GM12864 (cell line): ENCODE measurements at regions not wholly inside any gene's neighbourhood (a gene's known extent, or its start where the extent isn't known, plus 50 kb on each side); places are given as distances from the start of the nearest gene placed in this dataset.
A peak's percentile ranks its signal among the peaks of the same experiment; 100 is the strongest.

Experiments
- DNase-seq: peaks from one replicate; pipeline ENCODE4 v3.0.0-alpha.2; 2011; ENCODE audit warnings: low read depth
- H3K4me3 ChIP-seq: 2 replicates; pipeline ENCODE4 v1.5.1; 2011; ENCODE audit warnings: mild to moderate bottlenecking, low read depth, low read length, control low read depth
- TF ChIP-seq, protein P1 (sequence below): IDR thresholded peaks from 2 replicates; pipeline ENCODE4 v1.5.1; 2011; ENCODE audit warnings: low read depth, mild to moderate bottlenecking, moderate library complexity, low read length, control low read depth, inconsistent platforms; ENCODE audit errors: missing control alignments

DNA sequence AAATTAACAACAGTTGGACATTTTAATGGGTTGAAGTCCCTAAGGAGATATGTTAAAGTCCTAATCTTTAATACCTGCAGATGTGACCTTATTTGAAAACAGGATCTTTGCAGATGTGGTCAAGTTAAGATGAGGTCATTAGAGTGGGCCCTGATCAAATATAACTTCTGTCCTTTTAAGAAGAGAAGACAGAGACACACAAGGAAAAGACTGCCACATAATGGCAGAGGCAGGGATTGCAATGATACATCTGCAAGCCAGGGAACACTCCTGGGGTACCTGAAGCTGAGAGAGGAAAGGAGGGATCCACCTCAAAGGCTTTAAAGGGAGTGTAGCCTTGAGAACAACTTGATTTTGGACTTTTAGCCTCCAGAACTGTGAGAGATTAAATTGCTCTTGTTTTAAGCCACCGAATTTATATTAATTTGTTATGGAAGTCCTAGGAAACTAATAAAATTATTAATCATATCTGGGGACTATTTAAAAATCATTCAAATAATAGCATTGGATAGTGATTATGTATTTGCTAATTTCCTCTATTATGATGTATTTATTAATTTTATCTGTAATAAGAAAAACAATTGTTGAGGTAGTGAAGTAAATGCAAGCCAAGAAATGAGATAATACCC lies 700.0 kb upstream of the PCDH15 start:
- DNase-seq, result no peak
- no peak overlapping the region for H3K4me3 ChIP-seq
- TF ChIP-seq, protein P1, sequence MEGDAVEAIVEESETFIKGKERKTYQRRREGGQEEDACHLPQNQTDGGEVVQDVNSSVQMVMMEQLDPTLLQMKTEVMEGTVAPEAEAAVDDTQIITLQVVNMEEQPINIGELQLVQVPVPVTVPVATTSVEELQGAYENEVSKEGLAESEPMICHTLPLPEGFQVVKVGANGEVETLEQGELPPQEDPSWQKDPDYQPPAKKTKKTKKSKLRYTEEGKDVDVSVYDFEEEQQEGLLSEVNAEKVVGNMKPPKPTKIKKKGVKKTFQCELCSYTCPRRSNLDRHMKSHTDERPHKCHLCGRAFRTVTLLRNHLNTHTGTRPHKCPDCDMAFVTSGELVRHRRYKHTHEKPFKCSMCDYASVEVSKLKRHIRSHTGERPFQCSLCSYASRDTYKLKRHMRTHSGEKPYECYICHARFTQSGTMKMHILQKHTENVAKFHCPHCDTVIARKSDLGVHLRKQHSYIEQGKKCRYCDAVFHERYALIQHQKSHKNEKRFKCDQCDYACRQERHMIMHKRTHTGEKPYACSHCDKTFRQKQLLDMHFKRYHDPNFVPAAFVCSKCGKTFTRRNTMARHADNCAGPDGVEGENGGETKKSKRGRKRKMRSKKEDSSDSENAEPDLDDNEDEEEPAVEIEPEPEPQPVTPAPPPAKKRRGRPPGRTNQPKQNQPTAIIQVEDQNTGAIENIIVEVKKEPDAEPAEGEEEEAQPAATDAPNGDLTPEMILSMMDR, result peak; percentile 48

DNA sequence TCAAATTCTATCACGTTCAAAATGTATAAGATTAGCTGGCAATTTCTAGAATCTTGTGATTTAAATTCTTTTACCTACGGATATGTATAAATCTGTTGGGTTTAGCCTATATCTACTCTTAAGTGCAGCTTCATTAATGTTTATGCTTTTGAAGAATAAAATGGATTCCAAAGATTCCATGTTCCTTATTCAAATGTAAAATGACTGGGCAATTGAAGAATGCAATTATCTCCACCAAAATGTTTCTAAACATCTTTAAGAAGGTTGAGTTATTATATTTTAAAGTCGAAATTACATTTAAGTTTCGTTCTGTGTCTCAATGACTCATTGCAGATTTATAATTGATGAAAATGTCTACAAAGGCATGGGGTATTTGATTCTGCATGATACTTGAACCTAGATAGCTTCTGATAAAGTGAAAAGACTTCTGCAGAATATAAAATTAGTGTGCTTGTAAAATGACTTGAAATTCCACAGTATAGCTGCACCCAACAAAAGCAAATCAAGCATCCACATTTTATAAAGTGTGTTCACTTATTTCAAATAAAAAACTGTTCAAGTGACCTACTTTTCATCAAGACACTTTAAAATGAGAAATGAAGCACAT lies 697.0 kb upstream of the PCDH15 start:
- TF ChIP-seq, protein P1, result no peak
- no peak overlapping the region for H3K4me3 ChIP-seq
- DNase-seq, result no peak

DNA sequence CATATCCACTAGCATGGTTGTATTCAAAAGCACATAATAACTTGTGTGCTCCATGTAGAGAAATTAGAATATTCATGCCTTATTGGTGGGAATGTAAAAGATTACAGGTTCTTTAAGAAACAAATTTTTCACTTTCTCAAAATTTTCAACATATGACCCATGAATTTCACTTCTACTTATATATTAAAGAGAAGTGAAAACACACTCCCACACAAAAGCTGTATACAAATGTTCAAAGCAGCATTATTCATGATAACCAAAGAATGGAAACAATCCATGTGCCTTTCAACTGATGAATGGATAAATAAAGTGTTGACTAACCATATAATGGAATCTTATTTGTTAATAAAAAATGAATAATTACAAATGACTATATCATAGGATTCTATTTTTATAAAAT lies 694.5 kb upstream of the PCDH15 start:
- no peak for DNase-seq
- no peak overlapping the region for H3K4me3 ChIP-seq
- TF ChIP-seq, protein P1, result no peak

DNA sequence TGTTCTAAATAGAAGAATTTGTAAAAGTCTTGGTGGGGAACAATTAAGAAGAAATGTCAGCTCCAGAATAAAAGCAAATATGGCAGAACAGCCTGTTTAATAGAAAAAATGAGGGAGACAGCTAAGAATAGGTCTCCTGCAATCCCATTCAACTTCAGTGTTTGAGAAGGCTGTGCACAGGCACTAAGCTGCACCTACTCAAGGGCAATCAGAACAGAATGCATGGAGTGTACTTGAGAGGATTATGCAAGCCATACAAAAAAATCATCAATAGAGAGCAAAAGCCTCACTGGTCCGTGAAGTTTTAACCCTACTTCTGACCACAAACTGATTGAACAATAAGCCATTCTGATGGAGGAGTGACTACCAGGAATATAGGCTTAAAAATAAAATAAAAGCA lies 690.7 kb upstream of the PCDH15 start:
- TF ChIP-seq, protein P1, result no peak
- DNase-seq, result no peak
- no peak overlapping the region for H3K4me3 ChIP-seq

DNA sequence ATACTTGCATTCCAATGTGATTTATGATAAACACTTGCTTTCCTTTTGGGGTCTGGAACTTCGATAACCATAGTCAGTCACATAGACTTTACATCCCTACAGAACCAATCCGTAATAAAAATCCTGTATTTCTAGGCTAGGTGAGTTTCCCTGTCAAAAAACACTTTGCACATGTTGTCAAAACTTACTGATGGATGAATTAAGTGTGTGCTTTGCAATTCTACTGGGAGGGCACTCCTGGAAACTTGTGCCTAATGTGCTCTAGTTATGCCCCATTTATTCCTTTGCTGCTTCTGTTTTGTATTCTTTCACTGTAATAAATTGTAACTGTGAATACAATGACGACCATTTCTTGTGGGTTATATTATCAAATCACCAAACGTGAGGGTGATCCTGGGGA lies 684.8 kb upstream of the PCDH15 start:
- DNase-seq, result no peak
- TF ChIP-seq, protein P1, result no peak
- no peak overlapping the region for H3K4me3 ChIP-seq

DNA sequence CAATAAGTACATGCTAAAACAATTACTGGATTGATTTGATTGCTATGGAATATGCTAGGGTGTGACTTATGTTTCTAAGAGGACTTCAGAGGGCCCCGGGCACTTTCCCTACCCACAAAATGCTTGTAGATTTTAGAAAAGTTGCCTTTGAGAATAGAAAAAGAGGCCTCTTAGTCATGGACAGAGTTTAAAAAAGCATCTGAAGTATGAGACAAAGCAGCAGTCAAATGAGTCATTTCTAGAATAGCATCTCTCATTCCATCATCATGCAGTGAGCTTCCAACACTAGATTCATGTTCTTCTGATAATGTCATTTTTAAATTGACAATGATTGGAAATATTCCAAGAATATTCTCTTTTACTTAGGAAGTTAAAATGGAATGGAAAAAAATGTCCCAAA lies 675.1 kb upstream of the PCDH15 start:
- TF ChIP-seq, protein P1, result no peak
- DNase-seq, result no peak
- H3K4me3 ChIP-seq, result no peak overlapping the region

DNA sequence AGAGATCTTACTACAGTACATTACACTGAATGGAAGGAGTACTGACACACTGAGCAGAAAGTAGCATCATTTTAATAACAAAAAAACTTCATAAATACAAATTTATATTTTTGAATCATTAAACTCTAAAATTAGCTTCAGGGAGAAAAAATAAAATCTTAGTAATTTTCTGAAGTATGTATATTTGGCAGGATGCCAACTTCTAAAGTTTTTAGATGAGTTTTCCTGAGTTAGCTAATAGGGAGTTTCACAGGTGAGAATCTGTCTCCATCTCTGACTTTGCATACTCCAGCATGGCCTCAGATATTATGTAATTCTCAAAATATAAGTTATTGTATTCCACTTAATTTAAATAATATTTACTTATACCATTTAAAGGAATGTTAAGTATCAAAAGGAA lies 673.2 kb upstream of the PCDH15 start:
- TF ChIP-seq, protein P1, result no peak
- H3K4me3 ChIP-seq, result no peak overlapping the region
- DNase-seq, result no peak
